HEK293 (cell line): ENCODE measurements at regions not wholly inside any gene's neighbourhood (a gene's known extent, or its start where the extent isn't known, plus 50 kb on each side); places are given as distances from the start of the nearest gene placed in this dataset.

Experiments used
- CTCF ChIA-PET: fragments of 350-600 bp; formaldehyde crosslinking; extraction: SDS; loops from one replicate; lab custom pipeline; 2021; ENCODE audit warnings: antibody characterized with exemption; lab: Yijun Ruan, JAX
- POLR2A ChIA-PET: fragments of 300-600 bp; formaldehyde crosslinking; extraction: SDS; loops from one replicate; lab custom pipeline; 2020; ENCODE audit warnings: antibody characterized with exemption, inconsistent platforms; lab: Yijun Ruan, JAX
- H3K27ac ChIP-seq: fragments of 200-500 bp; sonication (Bioruptor generic); 2 replicates; pipeline ENCODE4 v1.5.1; 2014; ENCODE audit warnings: low read depth, low read length, control low read depth, inconsistent platforms; ENCODE audit errors: extremely low read depth
- H3K36me3 ChIP-seq, 2 experiments: fragments of 200-500 bp in 1 of 2; sonication (Bioruptor generic) in 1 of 2; 1 replicate in 1 of 2; 2 replicates in 1 of 2; pipeline ENCODE4 v1.5.1; 2014 to 2017; ENCODE audit warnings: inconsistent platforms in 2 of 2, low read length in 2 of 2; ENCODE audit not compliant: control insufficient read depth in 2 of 2, insufficient read depth in 1 of 2
- H3K4me1 ChIP-seq: fragments of 200-500 bp; sonication (Bioruptor generic); 2 replicates; pipeline ENCODE4 v1.5.1; 2014; ENCODE audit warnings: mild to moderate bottlenecking, low read length, inconsistent platforms; ENCODE audit not compliant: control insufficient read depth, insufficient read depth
- H3K4me3 ChIP-seq: 2 replicates; pipeline ENCODE4 v1.5.1; 2011; ENCODE audit warnings: low read depth, mild to moderate bottlenecking, control low read depth, low read length, moderate library complexity
- H3K9me3 ChIP-seq: fragments of 200-500 bp; sonication (Bioruptor generic); 2 replicates; pipeline ENCODE4 v1.5.1; 2014; ENCODE audit warnings: low read depth, low read length, inconsistent platforms; ENCODE audit not compliant: control insufficient read depth, insufficient read depth
- GLIS2 ChIP-seq: fragments of 450-650 bp; formaldehyde crosslinking; IDR thresholded peaks from 2 replicates; pipeline ENCODE4 v1.5.1; 2016; ENCODE audit warnings: missing biosample characterization, missing genetic modification characterization
- IKZF3 ChIP-seq: fragments of 450-650 bp; IDR thresholded peaks from 2 replicates; pipeline ENCODE4 v1.5.0; 2018; ENCODE audit warnings: missing biosample characterization, mild to moderate bottlenecking, missing genetic modification characterization, moderate library complexity
- KLF1 ChIP-seq: fragments of 450-650 bp; formaldehyde crosslinking; IDR thresholded peaks from 2 replicates; pipeline ENCODE4 v1.5.1; 2016; ENCODE audit warnings: missing biosample characterization, missing genetic modification characterization
- KLF10 ChIP-seq: fragments of 450-650 bp; IDR thresholded peaks from 2 replicates; pipeline ENCODE4 v1.5.1; 2018; ENCODE audit warnings: missing biosample characterization, mild to moderate bottlenecking, missing genetic modification characterization
- REPIN1 ChIP-seq: fragments of 450-650 bp; formaldehyde crosslinking; IDR thresholded peaks from 2 replicates; pipeline ENCODE4 v1.5.1; 2017; ENCODE audit warnings: missing biosample characterization, missing genetic modification characterization, low read depth
- REST ChIP-seq: fragments of 450-650 bp; formaldehyde crosslinking; IDR thresholded peaks from 2 replicates; pipeline ENCODE4 v1.5.1; 2016; ENCODE audit warnings: missing biosample characterization, missing genetic modification characterization
- ZNF157 ChIP-seq: fragments of 450-650 bp; formaldehyde crosslinking; IDR thresholded peaks from 2 replicates; pipeline ENCODE4 v1.5.1; 2016; ENCODE audit warnings: missing biosample characterization, missing genetic modification characterization
- ZNF16 ChIP-seq: fragments of 450-650 bp; formaldehyde crosslinking; IDR thresholded peaks from 2 replicates; pipeline ENCODE4 v1.5.1; 2016; ENCODE audit warnings: low read depth, missing biosample characterization, missing genetic modification characterization
- ZNF274 ChIP-seq, 2 experiments: fragments of 200-500 bp in 1 of 2; fragments of 450-650 bp in 1 of 2; sonication (Bioruptor generic) in 1 of 2; formaldehyde crosslinking in 1 of 2; IDR thresholded peaks; 2 replicates each; pipeline versions ENCODE4 v1.5.1 to v1.6.1; 2014 to 2016; ENCODE audit warnings: borderline replicate concordance in 1 of 2, inconsistent platforms in 1 of 2, low read length in 1 of 2, missing biosample characterization in 1 of 2, missing genetic modification characterization in 1 of 2
- ZNF391 ChIP-seq: fragments of 450-650 bp; formaldehyde crosslinking; IDR thresholded peaks from 2 replicates; pipeline ENCODE4 v1.5.1; 2016; ENCODE audit warnings: low read depth, missing biosample characterization, missing genetic modification characterization, borderline replicate concordance
- ZNF48 ChIP-seq: fragments of 450-650 bp; formaldehyde crosslinking; IDR thresholded peaks from 2 replicates; pipeline ENCODE4 v1.5.1; 2016; ENCODE audit warnings: missing biosample characterization, missing genetic modification characterization
- ZNF555 ChIP-seq: fragments of 450-650 bp; formaldehyde crosslinking; conservative IDR thresholded peaks from 2 replicates; pipeline ENCODE4 v1.5.1; 2017; ENCODE audit warnings: missing biosample characterization, mild to moderate bottlenecking, missing genetic modification characterization, inconsistent platforms
- ZNF623 ChIP-seq: fragments of 450-650 bp; formaldehyde crosslinking; IDR thresholded peaks from 2 replicates; pipeline ENCODE4 v1.5.1; 2016; ENCODE audit warnings: missing biosample characterization, missing genetic modification characterization
- ZNF626 ChIP-seq: fragments of 450-650 bp; sonication (Bioruptor Pico); formaldehyde crosslinking; IDR thresholded peaks from 2 replicates; pipeline ENCODE4 v1.5.1; 2018; ENCODE audit warnings: missing biosample characterization, missing genetic modification characterization, inconsistent platforms
- ZNF660 ChIP-seq: fragments of 450-650 bp; IDR thresholded peaks from 2 replicates; pipeline ENCODE4 v1.5.1; 2018; ENCODE audit warnings: missing biosample characterization, mild to moderate bottlenecking, missing genetic modification characterization
- ZNF670 ChIP-seq: fragments of 450-650 bp; formaldehyde crosslinking; IDR thresholded peaks from 2 replicates; pipeline ENCODE4 v1.5.1; 2016; ENCODE audit warnings: missing biosample characterization, missing genetic modification characterization, low read depth
- TF ChIP-seq, protein P1 (sequence below): fragments of 450-650 bp; formaldehyde crosslinking; IDR thresholded peaks from 2 replicates; pipeline ENCODE4 v1.5.1; 2016; ENCODE audit warnings: missing biosample characterization, missing genetic modification characterization
- TF ChIP-seq, protein P2 (sequence below): fragments of 450-650 bp; formaldehyde crosslinking; IDR thresholded peaks from 2 replicates; pipeline ENCODE4 v1.5.1; 2016; ENCODE audit warnings: missing biosample characterization, missing genetic modification characterization
- TF ChIP-seq, protein P3 (sequence below): IDR thresholded peaks from 2 replicates; pipeline ENCODE4 v1.6.1; 2011; ENCODE audit warnings: mild to moderate bottlenecking, low read depth, low read length, borderline replicate concordance

DNA sequence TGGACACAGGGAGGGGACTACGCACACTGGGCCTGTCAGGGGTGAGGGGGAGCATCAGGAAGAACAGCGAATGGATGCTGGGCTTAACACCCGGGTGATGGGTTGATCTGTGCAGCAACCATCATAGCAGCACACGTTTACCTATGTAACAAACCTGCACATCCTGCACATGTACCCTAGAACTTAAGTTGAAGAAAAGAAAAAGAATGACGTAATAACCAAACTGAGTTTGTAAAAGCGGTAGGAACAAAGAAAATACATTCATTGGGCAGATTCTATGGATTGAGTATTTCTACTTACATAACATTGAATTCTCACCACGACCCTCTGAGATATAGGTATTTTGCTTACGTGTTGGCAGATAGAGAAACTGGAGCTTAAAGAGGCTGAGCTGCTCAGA is 468.4 kb downstream of the TTLL7 start:
- H3K36me3 ChIP-seq, result no peaks in the 10 kb centered on the region
- no peaks in the 10 kb centered on the region for H3K9me3 ChIP-seq
- TF ChIP-seq REPIN1 (no peak), IKZF3 (tag by site-specific recombination) (no peak), KLF10 (tag by site-specific recombination) (no peak), ZNF626 (tag by site-specific recombination) (no peak), ZNF391 (tag by site-specific recombination) (no peak), ZNF623 (no peak), REST (tag by site-specific recombination) (no peak), ZNF670 (no peak), KLF1 (tag by site-specific recombination) (no peak), GLIS2 (tag by site-specific recombination) (no peak), ZNF157 (tag by site-specific recombination) (no peak), ZNF555 (tag by site-specific recombination) (no peak), ZNF660 (tag by site-specific recombination) (no peak), ZNF274 (IDR thresholded peaks at IDR 0.05; ENCODE audit: low read length) (no peak), ZNF274 (tag by site-specific recombination; IDR thresholded peaks at IDR 0.05; ENCODE audit: borderline replicate concordance) (no peak), ZNF16 (tag by site-specific recombination) (no peak), ZNF48 (no peak)
- TF ChIP-seq, protein P1, sequence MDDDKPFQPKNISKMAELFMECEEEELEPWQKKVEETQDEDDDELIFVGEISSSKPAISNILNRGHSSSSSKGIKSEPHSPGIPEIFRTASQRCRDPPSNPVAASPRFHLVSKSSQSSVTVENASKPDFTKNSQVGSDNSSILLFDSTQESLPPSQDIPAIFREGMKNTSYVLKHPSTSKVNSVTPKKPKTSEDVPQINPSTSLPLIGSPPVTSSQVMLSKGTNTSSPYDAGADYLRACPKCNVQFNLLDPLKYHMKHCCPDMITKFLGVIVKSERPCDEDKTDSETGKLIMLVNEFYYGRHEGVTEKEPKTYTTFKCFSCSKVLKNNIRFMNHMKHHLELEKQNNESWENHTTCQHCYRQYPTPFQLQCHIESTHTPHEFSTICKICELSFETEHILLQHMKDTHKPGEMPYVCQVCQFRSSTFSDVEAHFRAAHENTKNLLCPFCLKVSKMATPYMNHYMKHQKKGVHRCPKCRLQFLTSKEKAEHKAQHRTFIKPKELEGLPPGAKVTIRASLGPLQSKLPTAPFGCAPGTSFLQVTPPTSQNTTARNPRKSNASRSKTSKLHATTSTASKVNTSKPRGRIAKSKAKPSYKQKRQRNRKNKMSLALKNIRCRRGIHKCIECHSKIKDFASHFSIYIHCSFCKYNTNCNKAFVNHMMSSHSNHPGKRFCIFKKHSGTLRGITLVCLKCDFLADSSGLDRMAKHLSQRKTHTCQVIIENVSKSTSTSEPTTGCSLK (tag by site-specific recombination), result no peak
- TF ChIP-seq, protein P2, sequence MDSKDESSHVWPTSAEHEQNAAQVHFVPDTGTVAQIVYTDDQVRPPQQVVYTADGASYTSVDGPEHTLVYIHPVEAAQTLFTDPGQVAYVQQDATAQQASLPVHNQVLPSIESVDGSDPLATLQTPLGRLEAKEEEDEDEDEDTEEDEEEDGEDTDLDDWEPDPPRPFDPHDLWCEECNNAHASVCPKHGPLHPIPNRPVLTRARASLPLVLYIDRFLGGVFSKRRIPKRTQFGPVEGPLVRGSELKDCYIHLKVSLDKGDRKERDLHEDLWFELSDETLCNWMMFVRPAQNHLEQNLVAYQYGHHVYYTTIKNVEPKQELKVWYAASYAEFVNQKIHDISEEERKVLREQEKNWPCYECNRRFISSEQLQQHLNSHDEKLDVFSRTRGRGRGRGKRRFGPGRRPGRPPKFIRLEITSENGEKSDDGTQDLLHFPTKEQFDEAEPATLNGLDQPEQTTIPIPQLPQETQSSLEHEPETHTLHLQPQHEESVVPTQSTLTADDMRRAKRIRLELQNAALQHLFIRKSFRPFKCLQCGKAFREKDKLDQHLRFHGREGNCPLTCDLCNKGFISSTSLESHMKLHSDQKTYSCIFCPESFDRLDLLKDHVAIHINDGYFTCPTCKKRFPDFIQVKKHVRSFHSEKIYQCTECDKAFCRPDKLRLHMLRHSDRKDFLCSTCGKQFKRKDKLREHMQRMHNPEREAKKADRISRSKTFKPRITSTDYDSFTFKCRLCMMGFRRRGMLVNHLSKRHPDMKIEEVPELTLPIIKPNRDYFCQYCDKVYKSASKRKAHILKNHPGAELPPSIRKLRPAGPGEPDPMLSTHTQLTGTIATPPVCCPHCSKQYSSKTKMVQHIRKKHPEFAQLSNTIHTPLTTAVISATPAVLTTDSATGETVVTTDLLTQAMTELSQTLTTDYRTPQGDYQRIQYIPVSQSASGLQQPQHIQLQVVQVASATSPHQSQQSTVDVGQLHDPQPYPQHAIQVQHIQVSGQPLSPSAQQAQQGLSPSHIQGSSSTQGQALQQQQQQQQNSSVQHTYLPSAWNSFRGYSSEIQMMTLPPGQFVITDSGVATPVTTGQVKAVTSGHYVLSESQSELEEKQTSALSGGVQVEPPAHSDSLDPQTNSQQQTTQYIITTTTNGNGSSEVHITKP, result no peak
- TF ChIP-seq, protein P3, sequence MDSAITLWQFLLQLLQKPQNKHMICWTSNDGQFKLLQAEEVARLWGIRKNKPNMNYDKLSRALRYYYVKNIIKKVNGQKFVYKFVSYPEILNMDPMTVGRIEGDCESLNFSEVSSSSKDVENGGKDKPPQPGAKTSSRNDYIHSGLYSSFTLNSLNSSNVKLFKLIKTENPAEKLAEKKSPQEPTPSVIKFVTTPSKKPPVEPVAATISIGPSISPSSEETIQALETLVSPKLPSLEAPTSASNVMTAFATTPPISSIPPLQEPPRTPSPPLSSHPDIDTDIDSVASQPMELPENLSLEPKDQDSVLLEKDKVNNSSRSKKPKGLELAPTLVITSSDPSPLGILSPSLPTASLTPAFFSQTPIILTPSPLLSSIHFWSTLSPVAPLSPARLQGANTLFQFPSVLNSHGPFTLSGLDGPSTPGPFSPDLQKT, result no peak
- H3K4me1 ChIP-seq, result no peaks in the 10 kb centered on the region
- H3K4me3 ChIP-seq, result no peak overlapping the region
- CTCF ChIA-PET, result no interaction called here
- POLR2A ChIA-PET, result no interaction called here
- no peak overlapping the region for H3K27ac ChIP-seq
